ENCODE measurements at regions not wholly inside any gene's neighbourhood (a gene's known extent, or its start where the extent isn't known, plus 50 kb on each side); places are given as distances from the start of the nearest gene placed in this dataset.

DNA sequence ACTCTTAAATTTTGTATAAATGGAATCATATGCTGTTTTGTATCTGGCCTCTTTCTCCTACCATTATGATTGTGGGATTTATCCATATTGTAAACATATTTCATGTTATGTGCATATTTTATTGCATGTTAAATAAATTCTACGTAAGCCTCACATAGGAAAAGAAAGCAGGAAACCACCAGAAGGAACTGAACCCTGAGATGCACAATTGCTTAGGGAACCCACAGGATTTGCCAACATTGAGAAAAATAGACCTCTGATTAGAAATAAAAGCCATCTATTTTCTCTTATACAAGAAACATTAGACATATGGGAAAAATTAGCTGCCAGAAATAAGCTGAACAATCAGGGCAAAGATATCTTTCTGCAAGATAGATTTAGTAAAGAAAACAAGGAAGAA, 111.2 kb upstream of the CARMIL1 start:
- TF ChIP-seq GATA3 (IDR thresholded peaks at IDR 0.05; ENCODE audit: low read depth, low read length) (no peak), GATA2 (IDR thresholded peaks at IDR 0.05; ENCODE audit: low read depth, low read length) (no peak)
